HG03280 (cell line): ENCODE measurements at regions not wholly inside any gene's neighbourhood (a gene's known extent, or its start where the extent isn't known, plus 50 kb on each side); places are given as distances from the start of the nearest gene placed in this dataset.

Experiments used
- ATAC-seq: cut with Tn5 transposase; IDR thresholded peaks from one replicate; pipeline ENCODE4 v1.9.1; 2021; ENCODE audit warnings: mild to moderate bottlenecking, moderate library complexity; ENCODE audit not compliant: unreplicated experiment

- ATAC-seq, result no peak
Observed at GRCh38 chr5:175388531-175388930, 55.5 kb downstream of the DRD1 start.

DNA sequence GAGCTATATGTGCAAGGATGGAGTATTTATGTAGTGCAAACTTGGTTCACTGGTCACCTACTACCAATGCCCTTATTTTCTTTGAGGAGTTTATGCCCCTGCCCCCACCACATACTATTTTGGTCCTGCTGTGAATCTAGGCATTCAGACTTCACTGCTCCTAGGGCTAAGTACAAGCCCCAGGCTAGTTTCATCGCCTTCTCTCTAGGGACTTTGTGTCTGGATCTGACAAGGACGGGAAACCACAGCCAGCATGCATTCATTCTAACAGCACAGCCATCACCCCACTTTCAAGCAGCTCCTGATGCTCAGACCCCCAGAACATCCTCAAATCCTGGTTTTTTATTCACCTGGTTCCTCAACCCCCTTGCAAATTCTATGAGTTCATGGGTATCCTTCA, 56.8 kb downstream of the DRD1 start:
- ATAC-seq, result no peak

DNA sequence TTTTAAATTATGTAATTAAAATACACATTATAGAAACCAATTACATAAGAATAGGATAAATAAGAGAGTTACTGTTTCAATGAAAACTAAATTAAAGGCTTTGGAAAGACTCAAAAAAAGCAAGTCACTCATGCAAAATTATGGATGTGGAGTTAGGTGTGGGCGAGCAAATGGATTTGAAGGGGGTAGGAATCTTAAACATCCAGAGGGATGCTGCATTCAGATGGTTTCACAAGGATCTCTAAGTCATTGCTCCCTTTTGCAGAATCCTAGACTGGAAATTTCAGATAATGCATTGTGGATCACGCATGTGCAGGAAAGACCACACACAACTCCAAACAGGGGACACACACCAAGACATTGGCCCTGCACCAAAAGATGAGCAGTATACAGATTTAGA, 57.5 kb downstream of the DRD1 start:
- ATAC-seq, result no peak

GRCh38 chr5:175385691-175386362, 58.2 kb downstream of the DRD1 start:
- ATAC-seq, result no peak

- no peak for ATAC-seq
Observed at GRCh38 chr5:175384724-175385552, 59.0 kb downstream of the DRD1 start.

GRCh38 chr5:175383350-175383749, 60.6 kb downstream of the DRD1 start:
- ATAC-seq, result no peak

GRCh38 chr5:175382171-175382570, 61.8 kb downstream of the DRD1 start:
- ATAC-seq, result no peak

DNA sequence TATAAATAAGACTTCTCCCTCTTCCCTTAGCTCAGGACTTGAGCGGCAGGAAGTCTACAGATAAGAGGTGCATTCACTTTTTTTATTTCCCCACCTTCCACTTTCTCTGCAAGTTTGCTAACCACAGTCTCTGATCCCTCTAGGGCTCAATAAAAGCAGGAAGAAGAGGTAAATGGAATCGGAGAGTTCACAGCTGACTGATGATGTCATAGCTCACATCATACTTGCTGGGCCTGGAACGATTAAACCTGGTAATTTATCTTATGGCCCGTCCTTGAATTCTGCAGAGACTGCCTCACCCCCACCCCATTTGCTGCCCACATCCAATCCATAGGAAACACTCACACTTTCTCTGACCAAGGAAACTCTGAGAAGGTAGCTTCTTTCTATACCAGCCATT, 62.9 kb downstream of the DRD1 start:
- no peak for ATAC-seq

DNA sequence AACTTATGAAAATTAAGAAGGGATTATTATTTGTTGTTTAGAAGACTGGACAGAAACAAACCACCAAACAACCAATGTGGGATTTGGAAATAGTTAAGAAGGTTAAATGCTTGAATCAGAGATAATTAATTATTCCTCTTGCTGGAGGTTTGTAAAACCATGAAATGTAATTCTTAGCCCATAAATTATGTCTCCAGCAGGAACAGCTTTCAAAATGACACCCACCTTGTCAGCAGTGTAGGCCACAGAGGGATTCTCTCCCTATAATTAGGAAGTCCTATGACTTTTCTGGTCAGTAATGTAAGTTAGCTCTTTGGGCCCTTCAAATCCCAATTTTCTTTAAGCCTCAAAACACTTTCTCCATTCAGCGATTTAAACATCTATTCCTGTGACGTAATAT, 63.3 kb downstream of the DRD1 start:
- no peak for ATAC-seq

- no peak for ATAC-seq
Observed at GRCh38 chr5:175379867-175380266, 64.1 kb downstream of the DRD1 start.

DNA sequence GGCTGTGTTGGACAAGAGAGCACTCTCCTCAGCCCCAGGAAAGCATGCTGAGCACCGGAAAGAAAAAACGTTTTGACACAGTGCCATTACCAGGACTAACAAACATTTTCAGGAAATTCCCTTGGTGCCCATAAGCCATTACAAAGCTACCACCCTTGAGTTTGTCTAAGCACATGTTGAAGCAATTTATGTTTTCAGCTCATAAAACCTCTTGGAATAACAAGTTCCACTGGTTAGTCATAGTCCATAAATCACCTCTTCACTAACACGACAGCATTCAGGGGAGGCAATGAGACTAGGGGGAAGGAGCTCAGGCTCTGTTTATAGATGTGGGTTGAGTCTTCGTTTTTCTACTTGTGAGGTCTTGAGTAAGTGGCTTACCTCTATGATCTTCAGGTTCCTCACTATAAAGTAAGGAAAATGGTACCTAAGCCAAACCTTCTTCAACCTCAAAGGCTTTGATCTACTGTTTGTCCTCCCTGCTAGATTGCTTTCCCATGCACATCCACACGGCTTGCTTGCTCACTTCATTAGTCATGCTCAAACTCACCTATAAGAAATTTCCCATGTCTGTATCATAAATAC, 65.4 kb downstream of the DRD1 start:
- ATAC-seq, result no peak

- no peak for ATAC-seq
Observed at GRCh38 chr5:175377816-175378215, 66.2 kb downstream of the DRD1 start.

GRCh38 chr5:175374166-175374875, 69.7 kb downstream of the DRD1 start:
- no peak for ATAC-seq

DNA sequence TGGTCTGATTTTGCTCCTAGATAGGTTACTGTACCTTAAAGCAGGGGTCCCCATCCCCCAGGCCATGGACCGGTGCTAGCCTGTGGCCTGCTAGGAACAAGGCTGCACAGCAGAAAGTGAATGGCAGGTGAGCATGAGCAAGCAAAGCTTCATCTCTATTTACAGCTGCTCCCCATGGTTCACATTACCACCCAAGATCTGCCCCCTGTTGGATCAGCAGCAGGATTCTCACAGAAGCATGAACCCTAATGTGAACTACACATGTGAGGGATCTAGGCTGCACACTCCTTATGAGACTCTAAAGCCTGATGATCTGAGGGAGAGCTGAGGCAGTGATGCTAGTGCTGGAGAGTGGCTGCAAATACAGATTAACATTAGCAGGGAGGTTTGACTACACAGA, 78.1 kb downstream of the DRD1 start:
- no peak for ATAC-seq

- ATAC-seq, result no peak
Observed at GRCh38 chr5:175363300-175363699, 80.7 kb downstream of the DRD1 start.

DNA sequence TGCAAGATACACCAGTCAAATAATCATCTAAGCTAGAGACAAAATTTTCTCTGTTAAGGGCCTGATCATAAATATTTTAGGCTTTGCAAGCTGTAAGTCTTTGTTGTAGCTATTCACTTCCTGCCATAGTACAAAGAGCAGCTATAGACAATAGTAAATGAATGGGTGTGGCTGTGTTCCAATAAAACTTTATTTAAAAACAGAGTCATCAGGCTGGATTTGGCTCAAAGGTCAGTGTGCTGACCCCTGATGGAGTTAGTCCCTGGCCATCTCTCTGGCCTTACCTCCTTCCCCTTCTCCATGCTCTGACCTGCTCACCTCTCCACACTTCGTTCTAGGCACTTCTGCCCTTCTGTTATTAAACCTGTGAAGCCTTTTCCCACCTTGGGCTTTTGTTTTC, 86.0 kb downstream of the DRD1 start:
- ATAC-seq, result no peak

GRCh38 chr5:175356428-175356827, 87.6 kb downstream of the DRD1 start:
- ATAC-seq, result no peak

GRCh38 chr5:175354964-175355363, 89.0 kb downstream of the DRD1 start:
- no peak for ATAC-seq

DNA sequence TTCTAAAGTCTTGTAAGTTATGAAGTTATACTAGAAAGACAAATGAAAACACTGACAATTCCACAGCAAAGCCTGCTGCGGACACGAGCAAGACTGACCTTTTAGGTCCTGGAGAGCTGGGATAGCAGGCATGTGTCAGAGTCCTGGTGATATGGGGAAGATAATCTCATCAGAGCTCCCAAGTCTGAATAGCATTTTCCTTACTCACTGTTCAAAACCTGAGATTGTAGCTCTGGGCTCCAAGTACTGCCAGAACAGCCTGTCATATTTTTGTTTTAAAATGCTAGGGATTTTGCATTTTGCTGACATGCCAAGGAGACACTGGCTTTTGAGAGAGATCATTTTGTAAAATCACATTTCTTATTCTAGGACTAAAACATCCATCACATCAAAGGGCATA, 90.1 kb downstream of the DRD1 start:
- ATAC-seq, result no peak

- no peak for ATAC-seq
Observed at GRCh38 chr5:175351897-175352590, 91.9 kb downstream of the DRD1 start.

DNA sequence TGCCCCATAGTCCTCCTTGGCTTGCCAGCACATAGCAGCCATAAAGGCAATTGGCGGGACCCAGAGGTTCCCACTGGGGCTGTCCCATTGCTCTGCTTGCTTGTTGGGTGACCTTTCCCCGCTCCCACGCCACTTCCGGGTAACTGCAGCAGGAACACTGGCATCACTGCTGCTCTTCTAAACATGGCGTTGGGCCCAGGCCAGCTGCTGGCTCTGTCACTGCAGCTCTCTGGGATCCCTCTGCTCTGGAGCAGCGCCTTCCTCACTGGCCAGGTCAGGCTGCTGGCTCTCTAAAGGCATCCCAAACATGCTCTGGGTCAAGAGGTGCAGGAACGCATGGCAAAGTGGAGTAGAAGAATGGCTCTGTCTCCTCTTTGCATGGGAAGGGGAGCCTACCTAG, 92.9 kb downstream of the DRD1 start:
- no peak for ATAC-seq
